ENCODE measurements at regions not wholly inside any gene's neighbourhood (a gene's known extent, or its start where the extent isn't known, plus 50 kb on each side); places are given as distances from the start of the nearest gene placed in this dataset.

DNA sequence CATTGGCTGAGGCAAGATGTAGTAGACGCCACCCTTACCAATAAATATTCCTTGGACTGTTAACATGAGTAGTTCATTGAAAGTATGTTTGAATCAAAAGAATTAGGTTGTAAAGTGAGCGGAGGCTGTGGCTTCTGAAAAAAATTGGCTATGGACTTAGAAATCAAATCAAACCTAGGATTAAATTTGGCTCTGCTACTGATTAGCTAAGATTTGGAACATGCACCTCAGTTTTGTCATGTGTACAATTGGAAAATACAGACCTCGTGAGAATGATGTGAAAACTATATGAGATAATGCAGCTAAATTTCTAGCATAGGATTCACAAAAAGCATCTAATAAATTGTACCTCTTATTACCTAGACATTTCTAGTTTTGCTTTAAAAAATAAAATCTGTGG, 85.3 kb upstream of the USP25 start:
- CTCF ChIA-PET = no interaction called here
- in situ Hi-C loops (cut with HindIII; ENCODE audit: low pct_unique_long_range_greater_than_20kb, low sequenced_read_pairs) (no loop called here), intact Hi-C loops (cut with micrococcal nuclease; ENCODE audit: unreplicated experiment) (no loop called here)
- ATAC-seq (no peak), DNase-seq (ENCODE audit: low read depth, low spot score) (no peak)
- no peaks in the 10 kb centered on the region for H3K9me3 ChIP-seq (ENCODE audit: control insufficient read depth, insufficient read depth, low read depth, low read length)
- POLR2A ChIA-PET = no interaction called here
- no peak overlapping the region for H3K4me3 ChIP-seq (ENCODE audit: low read depth in 2 of 2, low read length in 2 of 2)
- H3K27me3 ChIP-seq (ENCODE audit: control insufficient read depth, insufficient read depth, low read length) = no peaks in the 10 kb centered on the region
- BruUV-seq (replicated peaks) = no TSS peak
- H3K4me1 ChIP-seq (ENCODE audit: control insufficient read depth, insufficient read depth, low read length) = no peaks in the 10 kb centered on the region
- TF ChIP-seq, protein P1, sequence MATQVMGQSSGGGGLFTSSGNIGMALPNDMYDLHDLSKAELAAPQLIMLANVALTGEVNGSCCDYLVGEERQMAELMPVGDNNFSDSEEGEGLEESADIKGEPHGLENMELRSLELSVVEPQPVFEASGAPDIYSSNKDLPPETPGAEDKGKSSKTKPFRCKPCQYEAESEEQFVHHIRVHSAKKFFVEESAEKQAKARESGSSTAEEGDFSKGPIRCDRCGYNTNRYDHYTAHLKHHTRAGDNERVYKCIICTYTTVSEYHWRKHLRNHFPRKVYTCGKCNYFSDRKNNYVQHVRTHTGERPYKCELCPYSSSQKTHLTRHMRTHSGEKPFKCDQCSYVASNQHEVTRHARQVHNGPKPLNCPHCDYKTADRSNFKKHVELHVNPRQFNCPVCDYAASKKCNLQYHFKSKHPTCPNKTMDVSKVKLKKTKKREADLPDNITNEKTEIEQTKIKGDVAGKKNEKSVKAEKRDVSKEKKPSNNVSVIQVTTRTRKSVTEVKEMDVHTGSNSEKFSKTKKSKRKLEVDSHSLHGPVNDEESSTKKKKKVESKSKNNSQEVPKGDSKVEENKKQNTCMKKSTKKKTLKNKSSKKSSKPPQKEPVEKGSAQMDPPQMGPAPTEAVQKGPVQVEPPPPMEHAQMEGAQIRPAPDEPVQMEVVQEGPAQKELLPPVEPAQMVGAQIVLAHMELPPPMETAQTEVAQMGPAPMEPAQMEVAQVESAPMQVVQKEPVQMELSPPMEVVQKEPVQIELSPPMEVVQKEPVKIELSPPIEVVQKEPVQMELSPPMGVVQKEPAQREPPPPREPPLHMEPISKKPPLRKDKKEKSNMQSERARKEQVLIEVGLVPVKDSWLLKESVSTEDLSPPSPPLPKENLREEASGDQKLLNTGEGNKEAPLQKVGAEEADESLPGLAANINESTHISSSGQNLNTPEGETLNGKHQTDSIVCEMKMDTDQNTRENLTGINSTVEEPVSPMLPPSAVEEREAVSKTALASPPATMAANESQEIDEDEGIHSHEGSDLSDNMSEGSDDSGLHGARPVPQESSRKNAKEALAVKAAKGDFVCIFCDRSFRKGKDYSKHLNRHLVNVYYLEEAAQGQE (IDR thresholded peaks at IDR 0.05; ENCODE audit: insufficient read depth in 1 of 2, low read depth in 2 of 2, low read length in 1 of 2) = no peak
- no peak for TF ChIP-seq TCF7L2 (IDR thresholded peaks at IDR 0.05; ENCODE audit: low read depth, low read length)
- TF ChIP-seq, protein P2, sequence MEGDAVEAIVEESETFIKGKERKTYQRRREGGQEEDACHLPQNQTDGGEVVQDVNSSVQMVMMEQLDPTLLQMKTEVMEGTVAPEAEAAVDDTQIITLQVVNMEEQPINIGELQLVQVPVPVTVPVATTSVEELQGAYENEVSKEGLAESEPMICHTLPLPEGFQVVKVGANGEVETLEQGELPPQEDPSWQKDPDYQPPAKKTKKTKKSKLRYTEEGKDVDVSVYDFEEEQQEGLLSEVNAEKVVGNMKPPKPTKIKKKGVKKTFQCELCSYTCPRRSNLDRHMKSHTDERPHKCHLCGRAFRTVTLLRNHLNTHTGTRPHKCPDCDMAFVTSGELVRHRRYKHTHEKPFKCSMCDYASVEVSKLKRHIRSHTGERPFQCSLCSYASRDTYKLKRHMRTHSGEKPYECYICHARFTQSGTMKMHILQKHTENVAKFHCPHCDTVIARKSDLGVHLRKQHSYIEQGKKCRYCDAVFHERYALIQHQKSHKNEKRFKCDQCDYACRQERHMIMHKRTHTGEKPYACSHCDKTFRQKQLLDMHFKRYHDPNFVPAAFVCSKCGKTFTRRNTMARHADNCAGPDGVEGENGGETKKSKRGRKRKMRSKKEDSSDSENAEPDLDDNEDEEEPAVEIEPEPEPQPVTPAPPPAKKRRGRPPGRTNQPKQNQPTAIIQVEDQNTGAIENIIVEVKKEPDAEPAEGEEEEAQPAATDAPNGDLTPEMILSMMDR (IDR thresholded peaks at IDR 0.05) = no peak
- TF ChIP-seq POLR2AphosphoS5 (IDR thresholded peaks at IDR 0.05; ENCODE audit: low read depth, low read length) = no peak
- no peak for TF ChIP-seq SIN3A (IDR thresholded peaks at IDR 0.05; ENCODE audit: borderline replicate concordance, insufficient read depth, low read depth, low read length)
- no peak overlapping the region for H3K27ac ChIP-seq (ENCODE audit: low read length)
- no peaks in the 10 kb centered on the region for H3K36me3 ChIP-seq (ENCODE audit: control insufficient read depth, insufficient read depth, low read length)

DNA sequence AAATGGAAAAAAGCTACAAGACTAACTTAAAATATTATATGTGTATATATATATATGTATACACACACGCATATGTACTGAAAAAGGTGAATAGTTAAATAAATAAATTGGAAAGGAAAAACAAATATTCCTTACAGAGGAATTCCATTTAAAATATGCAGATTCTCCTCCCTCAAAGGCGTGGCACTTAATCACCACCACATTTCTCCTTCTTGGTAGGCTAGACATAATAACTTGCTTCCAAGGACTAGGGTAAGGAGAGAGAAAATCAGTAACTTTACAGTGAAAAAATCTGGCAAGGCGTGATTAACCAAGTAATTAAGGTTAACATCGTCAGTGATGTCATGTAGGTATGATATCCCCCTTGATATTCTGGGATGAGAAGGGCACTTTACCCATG, 84.0 kb upstream of the USP25 start:
- ChIA-PET POLR2A (no interaction called here), CTCF (no interaction called here)
- H3K4me3 ChIP-seq (ENCODE audit: low read depth in 2 of 2, low read length in 2 of 2) = no peak overlapping the region
- TF ChIP-seq, protein P2 (IDR thresholded peaks at IDR 0.05) = no peak
- TF ChIP-seq TCF7L2 (IDR thresholded peaks at IDR 0.05; ENCODE audit: low read depth, low read length) (no peak), POLR2AphosphoS5 (IDR thresholded peaks at IDR 0.05; ENCODE audit: low read depth, low read length) (no peak), SIN3A (IDR thresholded peaks at IDR 0.05; ENCODE audit: borderline replicate concordance, insufficient read depth, low read depth, low read length) (no peak)
- TF ChIP-seq, protein P1 (IDR thresholded peaks at IDR 0.05; ENCODE audit: insufficient read depth in 1 of 2, low read depth in 2 of 2, low read length in 1 of 2) = no peak
- DNase-seq (ENCODE audit: low read depth, low spot score) = no peak
- BruUV-seq (replicated peaks) = no TSS peak
- intact Hi-C loops (cut with micrococcal nuclease; ENCODE audit: unreplicated experiment) = no loop called here
- no peaks in the 10 kb centered on the region for H3K9me3 ChIP-seq (ENCODE audit: control insufficient read depth, insufficient read depth, low read depth, low read length)
- in situ Hi-C loops (cut with HindIII; ENCODE audit: low pct_unique_long_range_greater_than_20kb, low sequenced_read_pairs) = no loop called here
- H3K36me3 ChIP-seq (ENCODE audit: control insufficient read depth, insufficient read depth, low read length) = no peaks in the 10 kb centered on the region
- H3K4me1 ChIP-seq (ENCODE audit: control insufficient read depth, insufficient read depth, low read length) = no peaks in the 10 kb centered on the region
- no peaks in the 10 kb centered on the region; the same call in 1 of the 2 replicates for H3K27me3 ChIP-seq (ENCODE audit: control insufficient read depth, insufficient read depth, low read length)
- ATAC-seq = no peak
- H3K27ac ChIP-seq (ENCODE audit: low read length) = no peak overlapping the region

Data from Panc1 (cell line).